ENCODE measurements at regions not wholly inside any gene's neighbourhood (a gene's known extent, or its start where the extent isn't known, plus 50 kb on each side); places are given as distances from the start of the nearest gene placed in this dataset.

- no peak overlapping the region for H2AK5ac ChIP-seq (ENCODE audit: low read depth, low read length)
- H3K9ac ChIP-seq (ENCODE audit: low read depth, low read length): no peak overlapping the region
- H3K9me1 ChIP-seq (ENCODE audit: insufficient read depth, low read length): peaks cover 4% of the 10 kb centered on the region; the same call in 1 of the 2 replicates
- dilution Hi-C loops (cut with HindIII; ENCODE audit: low sequenced_read_pairs, unreplicated experiment): no loop called here
- intact Hi-C loops (cut with micrococcal nuclease): no loop called here
- peak overlapping the region in 1 of 2 experiments; percentile 33; a peak in 1 of 4 replicates for H4K8ac ChIP-seq (ENCODE audit: low read depth in 2 of 2, low read length in 2 of 2)
- H3K4me3 ChIP-seq (ENCODE audit: insufficient read depth, low read depth, low read length): no peak overlapping the region
- peak; percentile 90 for ATAC-seq (ENCODE audit: low read depth)
- H3K79me1 ChIP-seq (ENCODE audit: low read depth in 1 of 2, low read length in 2 of 2): no peaks in the 10 kb centered on the region; a peak in 1 of 4 replicates
- H3K4me1 ChIP-seq (ENCODE audit: control insufficient read depth, insufficient read depth, low read length): peaks cover 15% of the 10 kb centered on the region
- H2AFZ ChIP-seq (replicated peaks; ENCODE audit: low read length, poor library complexity): no peak overlapping the region
- peak overlapping the region; percentile 60; the same call in 1 of the 2 replicates for H3K27ac ChIP-seq (ENCODE audit: insufficient read depth, low read length)
- WGBS, 2 experiments (ENCODE audit: extremely low coverage in 2 of 2, insufficient read length in 1 of 2): no CpG with 5 or more reads among the region's 3 CpGs
- H3K56ac ChIP-seq (ENCODE audit: extremely low read depth, insufficient read depth, low read length): no peak overlapping the region
- no peak overlapping the region for H3K4ac ChIP-seq (ENCODE audit: low read depth, low read length)
- H2BK5ac ChIP-seq (ENCODE audit: low read depth, low read length, poor library complexity, severe bottlenecking): peak overlapping the region; percentile 56
- H3K18ac ChIP-seq (ENCODE audit: low read depth, low read length): no peak overlapping the region
- H3K4me2 ChIP-seq (ENCODE audit: low read depth, low read length): peak overlapping the region; percentile 52; the same call in 1 of the 2 replicates
- POLR2A ChIA-PET (ENCODE audit: unreplicated experiment): no interaction called here
- TF ChIP-seq USF2 (IDR thresholded peaks at IDR 0.05; ENCODE audit: low read depth, low read length): no peak
- TF ChIP-seq CEBPB (IDR thresholded peaks at IDR 0.05; ENCODE audit: low read depth, low read length): 0 out of 2 replicates have a peak, but pooled peaks have one; percentile 20
- TF ChIP-seq CTCF (conservative IDR thresholded peaks at IDR 0.05; ENCODE audit: low read depth, low read length): no peak
- peak; percentile 77 for TF ChIP-seq RCOR1 (IDR thresholded peaks at IDR 0.05; ENCODE audit: insufficient replicate concordance, low read length)
- TF ChIP-seq MXI1 (IDR thresholded peaks at IDR 0.05; ENCODE audit: borderline replicate concordance, low read depth, low read length): no peak
- TF ChIP-seq BHLHE40 (IDR thresholded peaks at IDR 0.05; ENCODE audit: low read depth, low read length): peak; percentile 96
- peak; percentile 2; the same call in 1 of the 2 replicates for TF ChIP-seq SMC3 (IDR thresholded peaks at IDR 0.05; ENCODE audit: low read depth, low read length)
- no peak for TF ChIP-seq CHD1 (IDR thresholded peaks at IDR 0.05; ENCODE audit: low read depth, low read length)
- no peak for TF ChIP-seq POLR2A (IDR thresholded peaks at IDR 0.05; ENCODE audit: low read depth, low read length)
- TF ChIP-seq RFX5 (IDR thresholded peaks at IDR 0.05; ENCODE audit: low read depth, low read length): no peak
- TF ChIP-seq RAD21 (IDR thresholded peaks at IDR 0.05; ENCODE audit: low read length): no peak
- TF ChIP-seq MAZ (IDR thresholded peaks at IDR 0.05; ENCODE audit: borderline replicate concordance, low read depth, low read length): no peak
- 0 out of 2 replicates have a peak, but pooled peaks have one; percentile 2 for TF ChIP-seq MAFK (IDR thresholded peaks at IDR 0.05; ENCODE audit: low read depth, low read length)
- TF ChIP-seq NFE2L2 (IDR thresholded peaks at IDR 0.05; ENCODE audit: low read depth, low read length): no peak
- TF ChIP-seq ELK1 (IDR thresholded peaks at IDR 0.05; ENCODE audit: borderline replicate concordance, low read depth, low read length): no peak
- peak; percentile 36 for TF ChIP-seq FOS (IDR thresholded peaks at IDR 0.05; ENCODE audit: low read depth, low read length)
- peak overlapping the region; percentile 71 for H2BK120ac ChIP-seq (ENCODE audit: low read depth, low read length)
- no peaks in the 10 kb centered on the region; the same call in 1 of the 2 replicates for H4K20me1 ChIP-seq (ENCODE audit: insufficient read depth, low read length)
- peak overlapping the region; percentile 53; the same call in 1 of the 2 replicates for H2BK20ac ChIP-seq (ENCODE audit: low read depth, low read length)
- in situ Hi-C loops (cut with MboI; ENCODE audit: low sequenced_read_pairs): no loop called here
- no peak overlapping the region for H4K5ac ChIP-seq (ENCODE audit: low read depth, low read length)
- H4K91ac ChIP-seq (ENCODE audit: insufficient read depth, low read depth, low read length): no peak overlapping the region
- no peaks in the 10 kb centered on the region for H3K36me3 ChIP-seq (ENCODE audit: control insufficient read depth, insufficient read depth, low read length)
- no TSS peak for BruUV-seq (replicated peaks)
- H3K14ac ChIP-seq (replicated peaks; ENCODE audit: low read depth, low read length): no peak overlapping the region
- H3K9me3 ChIP-seq (ENCODE audit: control insufficient read depth, insufficient read depth, low read length): no peaks in the 10 kb centered on the region
- no peak overlapping the region for H2AK9ac ChIP-seq (replicated peaks; ENCODE audit: low read depth, low read length, poor library complexity)
- no peak overlapping the region for H2BK15ac ChIP-seq (ENCODE audit: low read depth, low read length)
- H3K27me3 ChIP-seq (ENCODE audit: control insufficient read depth, insufficient read depth, low read length): peaks cover 3% of the 10 kb centered on the region; the same call in 1 of the 2 replicates
- no peak overlapping the region for H3K23ac ChIP-seq (ENCODE audit: low read depth, low read length)
- peak; percentile 98 for DNase-seq
- CTCF ChIA-PET: interaction anchor here (0.7 to 0.8 kb wide), 2 partner anchors 33 to 348 kb away, joined by 3 read pairs; no protein-coding TSS in a partner anchor
Measured at GRCh38 chr18:24837066-24837465, 376.6 kb downstream of the HRH4 start.
